HS-27A (cell line): ENCODE measurements at regions not wholly inside any gene's neighbourhood (a gene's known extent, or its start where the extent isn't known, plus 50 kb on each side); places are given as distances from the start of the nearest gene placed in this dataset.
"Not testable (repeated sequence)": the region's sequence is repeated elsewhere in the genome, so short reads cannot be mapped to it uniquely, and the experiment has no call there.

ENCODE experiments used
- DNase-seq: peaks from one replicate; pipeline ENCODE4 v3.0.0-alpha.2; 2012; ENCODE audit warnings: low read depth, missing footprints

GRCh38 chr6:166806217-166806838 lies 150.0 kb downstream of the RNASET2 start:
- DNase-seq, result no peak

GRCh38 chr6:166803471-166803870 lies 152.9 kb downstream of the RNASET2 start:
- no peak for DNase-seq

- no peak for DNase-seq
Observed at GRCh38 chr6:166802401-166802800, 153.9 kb downstream of the RNASET2 start.

GRCh38 chr6:166800137-166800536 lies 156.2 kb downstream of the RNASET2 start:
- no peak for DNase-seq

GRCh38 chr6:166798652-166799051 lies 157.7 kb downstream of the RNASET2 start:
- no peak for DNase-seq

- no peak for DNase-seq
Observed at GRCh38 chr6:166796610-166797009, 159.7 kb downstream of the RNASET2 start.

GRCh38 chr6:166795879-166796278 lies 160.5 kb downstream of the RNASET2 start:
- DNase-seq, result no peak

- not testable (repeated sequence) for DNase-seq
Observed at GRCh38 chr6:166790808-166791207, 163.8 kb upstream of the RPS6KA2 start.

- DNase-seq, result not testable (repeated sequence)
Observed at GRCh38 chr6:166788846-166789529, 161.9 kb upstream of the RPS6KA2 start.

- DNase-seq, result peak; percentile 19
Observed at GRCh38 chr6:166786704-166787293, 159.7 kb upstream of the RPS6KA2 start.

GRCh38 chr6:166785131-166785530 lies 158.1 kb upstream of the RPS6KA2 start:
- no peak for DNase-seq

GRCh38 chr6:166784691-166785090 lies 157.6 kb upstream of the RPS6KA2 start:
- no peak for DNase-seq

GRCh38 chr6:166782520-166782919 lies 155.5 kb upstream of the RPS6KA2 start:
- no peak for DNase-seq

- no peak for DNase-seq
Observed at GRCh38 chr6:166781331-166781730, 154.3 kb upstream of the RPS6KA2 start.

GRCh38 chr6:166779963-166780683 lies 153.1 kb upstream of the RPS6KA2 start:
- DNase-seq, result no peak

- DNase-seq, result no peak
Observed at GRCh38 chr6:166779381-166779780, 152.3 kb upstream of the RPS6KA2 start.

- DNase-seq, result no peak
Observed at GRCh38 chr6:166778776-166779175, 151.7 kb upstream of the RPS6KA2 start.

- no peak for DNase-seq
Observed at GRCh38 chr6:166778046-166778445, 151.0 kb upstream of the RPS6KA2 start.

- no peak for DNase-seq
Observed at GRCh38 chr6:166777096-166777630, 150.1 kb upstream of the RPS6KA2 start.

- no peak for DNase-seq
Observed at GRCh38 chr6:166776571-166776970, 149.5 kb upstream of the RPS6KA2 start.

- no peak for DNase-seq
Observed at GRCh38 chr6:166775923-166776220, 148.8 kb upstream of the RPS6KA2 start.

- DNase-seq, result peak; percentile 23
Observed at GRCh38 chr6:166775180-166775922, 148.3 kb upstream of the RPS6KA2 start.
